OCI-LY1 (cell line): ENCODE measurements at regions not wholly inside any gene's neighbourhood (a gene's known extent, or its start where the extent isn't known, plus 50 kb on each side); places are given as distances from the start of the nearest gene placed in this dataset.

ENCODE experiments used
- CTCF ChIP-seq: fragments of 200-600 bp; sonication (generic), shearing (Covaris generic); IDR thresholded peaks from 2 replicates; pipeline ENCODE4 v1.5.1; 2017; ENCODE audit warnings: mild to moderate bottlenecking, antibody characterized with exemption, low read length, moderate library complexity, mixed read lengths
- EZH2 ChIP-seq: fragments of 200-600 bp; sonication (generic), shearing (Covaris generic); IDR thresholded peaks from 2 replicates; pipeline ENCODE4 v1.8.0; 2017; ENCODE audit warnings: borderline replicate concordance, mixed run types, mild to moderate bottlenecking, antibody characterized with exemption, low read length, moderate library complexity, mixed read lengths

DNA sequence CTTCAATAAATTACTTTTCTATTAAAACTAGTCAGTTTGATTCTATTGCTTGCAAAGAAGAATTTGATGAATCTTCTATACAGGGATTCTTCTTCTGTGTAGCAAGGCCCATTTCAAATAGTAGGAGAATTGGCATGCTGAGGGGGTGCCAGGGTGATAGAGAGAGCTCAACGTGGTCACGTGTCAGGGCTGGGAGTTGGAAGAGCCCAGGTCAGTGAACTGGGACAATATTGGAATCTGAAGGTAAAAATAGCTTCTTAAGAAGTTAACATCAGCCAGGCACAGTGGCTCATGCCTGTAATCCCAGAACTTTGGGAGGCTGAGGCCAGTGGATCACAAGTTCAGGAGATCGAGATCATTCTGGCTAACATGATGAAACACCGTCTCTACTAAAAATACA is 64.1 kb upstream of the TLE1 start:
- TF ChIP-seq CTCF, result no peak
- TF ChIP-seq EZH2, result no peak
